ENCODE measurements at regions not wholly inside any gene's neighbourhood (a gene's known extent, or its start where the extent isn't known, plus 50 kb on each side); places are given as distances from the start of the nearest gene placed in this dataset.

- peaks cover 3% of the 10 kb centered on the region for H3K27me3 Mint-ChIP-seq (ENCODE audit: unreplicated experiment)
- no peak overlapping the region for H3K27ac Mint-ChIP-seq (ENCODE audit: unreplicated experiment)
- TF ChIP-seq CTCF (IDR thresholded peaks at IDR 0.05; ENCODE audit: partially characterized antibody, unreplicated experiment), result no peak
- DNase-seq, result no peak
- H3K4me1 Mint-ChIP-seq (ENCODE audit: low read depth, unreplicated experiment), result peaks cover 5% of the 10 kb centered on the region
- H3K36me3 Mint-ChIP-seq (ENCODE audit: unreplicated experiment), result peaks cover 5% of the 10 kb centered on the region
- peaks cover 4% of the 10 kb centered on the region for H3K9me3 Mint-ChIP-seq (ENCODE audit: unreplicated experiment)
- no peak overlapping the region for H3K4me3 Mint-ChIP-seq (ENCODE audit: unreplicated experiment)
These were observed 55.7 kb upstream of the COL1A2 start for GRCh38 chr7:94338921-94339371.

- Mint-ChIP-seq H3K27me3 (ENCODE audit: unreplicated experiment) (no peaks in the 10 kb centered on the region), H3K36me3 (ENCODE audit: unreplicated experiment) (no peaks in the 10 kb centered on the region), H3K9me3 (ENCODE audit: unreplicated experiment) (no peaks in the 10 kb centered on the region), H3K4me1 (ENCODE audit: low read depth, unreplicated experiment) (peaks cover 7% of the 10 kb centered on the region), H3K27ac (ENCODE audit: unreplicated experiment) (no peak overlapping the region), H3K4me3 (ENCODE audit: unreplicated experiment) (no peak overlapping the region)
- TF ChIP-seq CTCF (IDR thresholded peaks at IDR 0.05; ENCODE audit: partially characterized antibody, unreplicated experiment), result no peak
- no peak for DNase-seq
These were observed 49.9 kb upstream of the COL1A2 start for GRCh38 chr7:94344826-94345225.
